IPS-15b (cell line): ENCODE measurements at regions not wholly inside any gene's neighbourhood (a gene's known extent, or its start where the extent isn't known, plus 50 kb on each side); places are given as distances from the start of the nearest gene placed in this dataset.

Experiments used
- H3K27me3 ChIP-seq: one replicate; pipeline ENCODE4 v1.6.1; 2013; ENCODE audit warnings: low read length; ENCODE audit not compliant: control insufficient read depth, insufficient read depth
- H3K36me3 ChIP-seq: one replicate; pipeline ENCODE4 v1.6.1; 2013; ENCODE audit warnings: low read length; ENCODE audit not compliant: control insufficient read depth, insufficient read depth
- H3K4me1 ChIP-seq: one replicate; pipeline ENCODE4 v1.6.1; 2013; ENCODE audit warnings: mild to moderate bottlenecking, low read length; ENCODE audit not compliant: control insufficient read depth, insufficient read depth
- H3K4me3 ChIP-seq: one replicate; pipeline ENCODE4 v1.5.1; 2013; ENCODE audit warnings: low read depth, low read length
- H3K9ac ChIP-seq: one replicate; pipeline ENCODE4 v1.6.1; 2013; ENCODE audit warnings: low read depth, mild to moderate bottlenecking, low read length
- H3K9me3 ChIP-seq: one replicate; pipeline ENCODE4 v1.6.1; 2013; ENCODE audit warnings: mild to moderate bottlenecking, low read length; ENCODE audit not compliant: control insufficient read depth, insufficient read depth

DNA sequence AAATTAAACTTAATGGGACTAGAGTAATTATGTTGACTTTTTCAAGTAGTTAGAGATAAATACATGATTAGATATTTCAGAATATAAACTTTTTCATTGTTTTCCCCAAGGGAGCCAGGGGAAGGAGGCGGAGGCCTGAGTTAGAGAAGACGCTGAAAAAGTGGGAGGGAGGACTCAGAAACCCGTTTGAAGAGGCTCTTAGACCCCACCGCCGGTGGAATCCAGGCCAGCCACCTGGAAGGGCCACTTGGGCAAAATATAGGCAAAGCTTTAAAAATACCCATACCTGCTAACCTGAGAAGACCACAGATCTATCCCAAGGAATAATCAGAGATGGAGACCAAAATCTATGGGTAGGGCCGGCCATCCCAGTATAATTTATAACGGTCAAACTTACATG, 242.6 kb downstream of the PTPRU start:
- no peak overlapping the region for H3K9ac ChIP-seq
- no peaks in the 10 kb centered on the region for H3K9me3 ChIP-seq
- no peaks in the 10 kb centered on the region for H3K27me3 ChIP-seq
- no peaks in the 10 kb centered on the region for H3K36me3 ChIP-seq
- no peaks in the 10 kb centered on the region for H3K4me1 ChIP-seq
- H3K4me3 ChIP-seq: peak overlapping the region; percentile 50

DNA sequence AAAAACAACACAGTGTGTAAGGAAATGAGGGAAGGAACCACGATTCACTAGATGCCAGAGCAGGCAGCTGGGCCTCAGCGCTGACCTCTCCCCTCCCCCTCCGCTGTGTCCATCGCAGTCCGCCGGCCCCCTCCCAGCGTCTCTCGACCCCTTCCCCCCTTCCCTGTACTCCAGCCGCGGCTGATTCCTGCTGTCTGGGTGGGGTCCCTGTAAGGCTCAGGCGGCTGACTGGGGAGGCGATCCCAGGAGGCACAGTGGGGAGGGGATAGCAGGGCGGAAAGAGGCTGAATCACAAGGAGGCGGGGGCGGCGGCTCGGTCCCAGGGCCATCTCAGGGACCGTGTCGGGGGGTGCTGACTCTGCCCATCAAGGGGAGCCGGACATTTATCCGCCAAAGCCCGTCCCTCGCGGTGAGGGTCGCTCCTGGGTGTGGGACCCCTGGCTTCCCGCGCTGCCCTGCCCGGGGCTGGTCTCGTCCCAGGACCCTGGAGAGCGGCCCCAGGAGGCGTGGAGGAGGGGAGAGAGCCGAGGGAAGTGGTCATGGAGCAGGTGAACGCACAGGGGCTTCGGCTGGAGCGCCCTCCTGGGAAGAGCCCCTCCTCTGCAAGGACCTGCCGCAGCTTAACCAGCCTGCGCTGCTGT, 241.9 kb downstream of the PTPRU start:
- H3K4me1 ChIP-seq: no peaks in the 10 kb centered on the region
- no peak overlapping the region for H3K9ac ChIP-seq
- H3K36me3 ChIP-seq: no peaks in the 10 kb centered on the region
- H3K27me3 ChIP-seq: no peaks in the 10 kb centered on the region
- H3K9me3 ChIP-seq: no peaks in the 10 kb centered on the region
- H3K4me3 ChIP-seq: peak overlapping the region; percentile 50

DNA sequence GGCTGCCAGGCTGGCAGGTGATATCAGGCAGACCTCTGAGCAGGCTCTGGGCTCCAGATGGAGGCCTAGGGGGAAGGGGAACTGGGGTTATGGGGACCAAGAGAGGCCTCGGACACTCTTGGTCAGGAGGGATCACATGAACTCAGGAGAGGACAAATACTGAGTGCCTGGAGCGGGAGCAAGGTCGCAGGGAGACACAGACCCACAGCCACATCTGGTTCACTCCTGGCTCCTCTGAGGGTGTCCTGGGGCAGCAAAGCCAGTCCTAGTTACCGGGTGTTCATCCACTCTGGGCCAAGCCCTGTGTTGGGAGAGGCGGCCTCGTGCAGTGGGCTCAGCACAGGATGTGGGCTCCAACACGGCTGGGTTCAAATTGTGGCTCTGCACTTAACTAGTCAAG, 239.0 kb downstream of the PTPRU start:
- H3K4me3 ChIP-seq: no peak overlapping the region
- no peaks in the 10 kb centered on the region for H3K9me3 ChIP-seq
- no peak overlapping the region for H3K9ac ChIP-seq
- no peaks in the 10 kb centered on the region for H3K27me3 ChIP-seq
- no peaks in the 10 kb centered on the region for H3K4me1 ChIP-seq
- H3K36me3 ChIP-seq: no peaks in the 10 kb centered on the region

DNA sequence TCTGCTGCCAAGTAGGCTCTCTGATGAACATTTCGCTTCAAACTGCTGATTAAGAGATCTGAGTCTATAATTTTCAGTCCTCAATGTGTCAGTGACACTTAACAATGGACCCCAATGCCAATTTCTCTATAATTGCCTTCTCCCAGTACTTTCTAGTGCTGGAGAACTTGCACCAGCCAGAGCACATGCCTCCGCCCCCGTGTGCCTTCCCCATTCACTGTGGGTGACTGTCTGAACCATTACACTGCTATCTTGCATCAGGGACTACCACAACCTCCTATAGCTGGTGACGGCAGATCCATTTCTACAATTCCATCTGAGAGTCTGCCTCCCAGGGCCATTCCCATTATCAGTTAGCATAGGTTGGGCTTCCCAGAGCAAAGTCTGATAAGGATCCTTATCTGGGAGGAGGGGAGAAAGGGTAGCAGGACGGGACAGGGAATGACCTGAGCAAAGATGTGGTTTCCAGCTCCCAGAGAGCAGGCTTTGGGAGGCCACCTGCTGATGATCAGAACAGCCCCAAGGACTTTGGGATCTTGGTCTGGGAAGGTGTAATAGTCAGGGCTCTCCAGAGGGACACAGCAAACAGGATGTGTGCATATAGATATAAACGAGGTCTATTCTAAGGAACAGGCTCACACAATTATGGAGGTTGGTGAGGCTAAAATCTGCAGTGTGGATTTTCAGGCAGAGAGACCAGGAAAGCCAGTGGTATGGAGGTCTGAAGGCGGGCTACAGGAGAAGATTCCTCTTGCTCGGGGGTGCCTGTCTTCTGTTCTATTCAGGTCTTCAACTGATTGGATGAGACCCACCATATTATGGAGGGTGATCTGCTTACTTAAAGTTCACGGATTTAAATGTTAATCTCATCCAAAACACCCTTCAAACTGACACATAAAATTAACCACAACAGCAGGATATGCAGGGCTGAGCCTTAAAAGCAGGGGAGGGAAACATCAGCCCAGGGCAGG, 238.2 kb downstream of the PTPRU start:
- no peaks in the 10 kb centered on the region for H3K27me3 ChIP-seq

DNA sequence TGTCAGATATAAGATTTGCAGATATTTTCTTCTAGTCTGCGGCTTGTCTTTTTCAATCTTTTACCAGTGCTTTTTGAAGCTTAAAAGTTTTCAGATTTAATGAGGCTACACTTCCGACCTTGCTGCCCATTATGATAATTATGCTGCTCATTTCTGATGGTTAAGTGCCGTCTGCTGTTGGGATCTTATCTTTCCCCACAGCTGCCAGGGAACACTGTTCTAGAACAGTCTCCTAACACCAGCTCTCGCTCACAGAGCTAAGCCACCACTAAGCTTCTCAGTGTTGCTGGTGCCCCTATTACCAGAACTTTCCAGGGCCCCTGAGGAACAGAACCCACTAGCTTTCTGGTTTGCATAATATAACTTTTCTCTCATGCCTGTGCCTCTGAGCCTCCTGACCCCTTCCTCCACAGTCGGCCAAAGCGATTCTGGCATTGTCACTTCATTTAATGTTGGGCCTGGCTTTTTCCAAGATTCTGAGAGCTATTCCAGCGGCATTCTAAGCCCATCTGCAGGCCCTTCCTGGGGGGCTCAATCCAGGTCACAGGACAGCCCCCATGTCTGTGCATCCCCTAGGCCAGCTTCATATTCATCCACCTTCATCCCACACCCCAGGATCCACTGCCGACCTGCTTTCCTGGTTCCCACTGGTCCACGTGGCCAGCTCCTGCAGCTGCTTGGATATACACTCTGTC, 237.0 kb downstream of the PTPRU start:
- Histone ChIP-seq H3K4me1 (no peaks in the 10 kb centered on the region), H3K9ac (no peak overlapping the region), H3K4me3 (no peak overlapping the region), H3K27me3 (no peaks in the 10 kb centered on the region), H3K9me3 (no peaks in the 10 kb centered on the region), H3K36me3 (no peaks in the 10 kb centered on the region)

More for the DNA sequence above, 238.2 kb downstream of the PTPRU start:
- no peaks in the 10 kb centered on the region for H3K9me3 ChIP-seq
- no peaks in the 10 kb centered on the region for H3K4me1 ChIP-seq
- no peaks in the 10 kb centered on the region for H3K36me3 ChIP-seq
- no peak overlapping the region for H3K9ac ChIP-seq
- H3K4me3 ChIP-seq: no peak overlapping the region

DNA sequence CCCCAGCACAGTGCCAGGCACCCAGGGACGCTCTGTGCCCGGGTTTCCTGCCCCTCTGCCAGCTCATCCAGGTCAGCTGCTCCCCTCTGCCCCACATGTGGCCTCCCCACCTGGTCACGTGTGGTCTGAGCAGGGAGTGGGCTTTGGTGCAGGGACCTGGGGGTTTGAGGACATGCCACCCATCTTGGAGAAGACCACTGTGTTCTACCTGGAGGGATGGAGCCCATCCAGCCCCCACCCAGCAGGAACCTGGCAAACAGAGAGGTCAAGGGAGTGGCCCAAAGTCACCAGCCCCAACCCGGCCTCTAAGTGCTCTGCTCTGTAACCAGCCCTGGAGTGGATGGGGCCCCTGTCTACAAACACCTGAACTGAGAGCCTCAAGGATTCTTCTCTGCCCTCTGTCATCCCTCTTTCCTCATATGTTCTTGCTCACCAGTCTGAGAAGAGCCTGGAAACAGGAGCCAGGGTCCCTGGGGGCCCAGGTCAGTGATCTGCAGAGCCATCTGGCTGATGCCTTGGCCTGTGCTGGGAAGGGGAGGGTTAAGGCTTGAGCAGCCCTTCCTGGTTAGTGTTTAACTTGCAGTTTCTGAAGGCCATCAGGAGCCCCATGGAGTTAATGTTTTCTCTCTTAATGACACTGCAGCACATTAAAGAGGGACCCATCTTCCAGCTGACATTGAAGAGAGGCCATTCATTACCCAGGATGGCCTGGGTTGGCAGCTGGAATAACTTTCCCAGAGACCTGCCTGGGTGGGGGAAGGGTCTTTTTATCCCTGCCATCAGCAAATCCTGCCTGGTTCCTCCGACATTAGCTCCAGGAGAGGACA, 235.4 kb downstream of the PTPRU start:
- H3K9me3 ChIP-seq: no peaks in the 10 kb centered on the region
- H3K27me3 ChIP-seq: no peaks in the 10 kb centered on the region
- no peak overlapping the region for H3K9ac ChIP-seq
- H3K36me3 ChIP-seq: no peaks in the 10 kb centered on the region
- H3K4me3 ChIP-seq: no peak overlapping the region
- H3K4me1 ChIP-seq: no peaks in the 10 kb centered on the region

DNA sequence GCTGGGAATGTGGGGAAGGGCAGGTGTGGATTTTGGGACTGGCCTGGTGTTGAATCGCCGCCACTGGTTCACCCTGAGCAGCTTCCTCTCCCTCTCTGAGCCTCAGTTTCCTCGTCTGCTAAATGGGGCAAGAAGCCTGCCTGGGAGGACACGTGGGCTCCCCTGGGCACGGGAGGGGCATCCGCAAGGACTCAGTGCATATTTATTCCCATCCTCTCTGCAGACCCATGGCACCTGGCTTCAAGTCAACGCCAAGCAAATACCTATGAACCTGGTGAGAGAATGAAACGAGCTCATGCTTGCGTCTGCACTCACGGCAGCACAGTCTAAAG, 234.4 kb downstream of the PTPRU start:
- H3K4me1 ChIP-seq: no peaks in the 10 kb centered on the region
- H3K9me3 ChIP-seq: no peaks in the 10 kb centered on the region
- H3K9ac ChIP-seq: no peak overlapping the region
- no peak overlapping the region for H3K4me3 ChIP-seq
- no peaks in the 10 kb centered on the region for H3K27me3 ChIP-seq
- H3K36me3 ChIP-seq: no peaks in the 10 kb centered on the region

DNA sequence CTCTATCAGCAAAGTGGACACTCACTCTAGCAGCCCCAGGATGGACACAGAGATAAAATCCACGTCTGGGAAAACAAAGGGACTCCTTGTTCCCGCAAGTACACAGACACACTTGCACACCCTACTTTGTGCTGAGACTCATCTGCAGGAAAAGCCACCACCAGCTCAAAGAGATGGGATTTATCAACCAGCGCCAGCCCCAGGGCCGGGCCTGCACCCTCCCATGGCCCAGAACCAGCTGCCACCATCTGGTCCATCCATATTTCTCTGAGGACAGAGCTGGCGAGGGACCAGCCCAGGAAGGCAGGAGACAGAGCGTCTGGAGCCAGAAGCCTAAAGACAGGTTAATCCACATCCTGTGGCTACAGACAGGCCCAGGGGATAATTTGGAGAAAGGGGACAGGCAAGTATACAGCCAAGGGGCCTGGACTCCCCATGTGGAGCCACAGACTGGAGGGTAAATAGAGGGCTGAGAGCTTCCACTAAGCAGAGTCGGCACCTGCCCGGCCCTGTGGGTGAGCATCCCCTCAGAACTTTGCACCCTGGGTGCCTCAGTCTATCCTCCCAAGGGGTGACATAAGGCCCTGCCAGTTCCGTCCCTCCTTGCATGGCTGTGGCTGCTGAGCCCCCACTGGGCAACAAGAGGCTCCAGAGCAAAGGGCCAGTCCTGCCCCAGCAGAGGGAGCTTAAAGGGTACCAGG, 233.9 kb downstream of the PTPRU start:
- Histone ChIP-seq H3K36me3 (no peaks in the 10 kb centered on the region), H3K4me3 (no peak overlapping the region), H3K9ac (no peak overlapping the region), H3K9me3 (no peaks in the 10 kb centered on the region), H3K27me3 (no peaks in the 10 kb centered on the region), H3K4me1 (no peaks in the 10 kb centered on the region)

DNA sequence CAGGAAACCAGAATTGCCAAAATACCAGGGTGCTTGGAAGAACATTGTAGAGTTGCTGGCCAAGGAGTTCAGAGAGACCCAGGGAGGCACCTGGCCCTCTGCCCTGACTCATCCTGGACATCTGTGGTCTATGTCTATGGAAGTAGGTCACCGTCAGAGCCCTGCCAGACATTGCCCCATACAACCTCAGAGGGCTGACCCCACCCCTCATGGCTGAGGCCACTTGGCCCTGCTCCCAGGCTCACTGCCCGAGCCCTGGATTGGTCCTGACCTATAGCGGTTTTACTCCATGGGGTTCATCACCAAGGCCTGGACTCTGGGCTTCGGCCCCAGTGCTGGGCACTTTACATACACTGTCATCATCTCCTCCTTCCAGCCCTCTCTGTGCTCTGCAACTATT, 233.1 kb downstream of the PTPRU start:
- Histone ChIP-seq H3K9ac (no peak overlapping the region), H3K4me1 (no peaks in the 10 kb centered on the region), H3K36me3 (no peaks in the 10 kb centered on the region), H3K4me3 (no peak overlapping the region), H3K9me3 (no peaks in the 10 kb centered on the region), H3K27me3 (no peaks in the 10 kb centered on the region)

DNA sequence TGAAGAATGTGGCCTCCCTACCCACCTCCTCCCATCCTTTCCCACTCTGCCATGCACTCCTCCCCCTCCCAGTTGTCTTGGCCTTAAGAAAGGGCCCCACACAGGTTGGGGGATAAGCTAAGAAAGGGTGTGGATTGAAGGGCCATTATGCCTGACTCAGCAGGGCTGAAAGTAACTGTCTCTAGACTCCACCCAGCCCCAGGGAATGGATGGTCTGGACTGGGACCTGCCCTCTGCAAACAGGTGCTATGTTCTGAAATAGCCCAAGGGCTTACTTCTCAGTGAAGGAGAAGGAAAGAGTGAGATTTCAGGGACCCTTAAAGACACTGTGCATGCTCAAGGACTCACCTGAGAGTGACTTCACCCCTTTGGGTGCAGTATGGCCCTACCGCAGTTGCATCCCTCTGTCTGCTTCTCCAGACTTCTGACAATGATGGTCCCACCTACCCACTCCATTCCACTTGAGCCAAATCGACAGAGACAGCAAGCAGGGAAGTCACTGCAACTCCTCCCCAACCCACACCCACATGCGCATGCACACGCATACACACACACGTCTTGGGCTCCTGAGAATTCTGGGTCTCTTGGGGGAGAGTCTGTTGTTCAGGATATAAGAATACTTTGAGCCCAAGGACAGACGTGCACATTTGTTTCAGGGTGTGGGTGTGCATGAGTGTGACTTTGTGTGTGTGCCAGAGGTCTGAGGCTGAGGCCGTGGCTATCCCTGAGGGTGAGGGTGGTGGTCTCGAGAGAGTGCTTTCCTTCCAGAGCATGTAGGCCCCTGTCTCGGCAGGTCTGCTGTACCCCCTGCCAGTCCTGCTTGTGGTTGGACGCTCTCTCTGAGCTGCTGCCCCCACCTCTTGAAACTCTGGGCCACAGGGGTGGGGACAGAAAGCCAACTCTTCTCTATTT, 231.9 kb downstream of the PTPRU start:
- H3K4me3 ChIP-seq: no peak overlapping the region
- H3K4me1 ChIP-seq: no peaks in the 10 kb centered on the region
- no peaks in the 10 kb centered on the region for H3K36me3 ChIP-seq
- no peaks in the 10 kb centered on the region for H3K27me3 ChIP-seq
- H3K9ac ChIP-seq: no peak overlapping the region
- H3K9me3 ChIP-seq: no peaks in the 10 kb centered on the region
